ENCODE measurements at regions not wholly inside any gene's neighbourhood (a gene's known extent, or its start where the extent isn't known, plus 50 kb on each side); places are given as distances from the start of the nearest gene placed in this dataset.
A peak's percentile ranks its signal among the peaks of the same experiment; 100 is the strongest.

- peak; percentile 65 for TF ChIP-seq CTCF (IDR thresholded peaks at IDR 0.05)
- TF ChIP-seq, protein P1, sequence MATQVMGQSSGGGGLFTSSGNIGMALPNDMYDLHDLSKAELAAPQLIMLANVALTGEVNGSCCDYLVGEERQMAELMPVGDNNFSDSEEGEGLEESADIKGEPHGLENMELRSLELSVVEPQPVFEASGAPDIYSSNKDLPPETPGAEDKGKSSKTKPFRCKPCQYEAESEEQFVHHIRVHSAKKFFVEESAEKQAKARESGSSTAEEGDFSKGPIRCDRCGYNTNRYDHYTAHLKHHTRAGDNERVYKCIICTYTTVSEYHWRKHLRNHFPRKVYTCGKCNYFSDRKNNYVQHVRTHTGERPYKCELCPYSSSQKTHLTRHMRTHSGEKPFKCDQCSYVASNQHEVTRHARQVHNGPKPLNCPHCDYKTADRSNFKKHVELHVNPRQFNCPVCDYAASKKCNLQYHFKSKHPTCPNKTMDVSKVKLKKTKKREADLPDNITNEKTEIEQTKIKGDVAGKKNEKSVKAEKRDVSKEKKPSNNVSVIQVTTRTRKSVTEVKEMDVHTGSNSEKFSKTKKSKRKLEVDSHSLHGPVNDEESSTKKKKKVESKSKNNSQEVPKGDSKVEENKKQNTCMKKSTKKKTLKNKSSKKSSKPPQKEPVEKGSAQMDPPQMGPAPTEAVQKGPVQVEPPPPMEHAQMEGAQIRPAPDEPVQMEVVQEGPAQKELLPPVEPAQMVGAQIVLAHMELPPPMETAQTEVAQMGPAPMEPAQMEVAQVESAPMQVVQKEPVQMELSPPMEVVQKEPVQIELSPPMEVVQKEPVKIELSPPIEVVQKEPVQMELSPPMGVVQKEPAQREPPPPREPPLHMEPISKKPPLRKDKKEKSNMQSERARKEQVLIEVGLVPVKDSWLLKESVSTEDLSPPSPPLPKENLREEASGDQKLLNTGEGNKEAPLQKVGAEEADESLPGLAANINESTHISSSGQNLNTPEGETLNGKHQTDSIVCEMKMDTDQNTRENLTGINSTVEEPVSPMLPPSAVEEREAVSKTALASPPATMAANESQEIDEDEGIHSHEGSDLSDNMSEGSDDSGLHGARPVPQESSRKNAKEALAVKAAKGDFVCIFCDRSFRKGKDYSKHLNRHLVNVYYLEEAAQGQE (IDR thresholded peaks at IDR 0.05; ENCODE audit: insufficient read depth in 1 of 2, low read depth in 2 of 2, low read length in 1 of 2): no peak
- no peak for TF ChIP-seq POLR2AphosphoS5 (IDR thresholded peaks at IDR 0.05; ENCODE audit: low read depth, low read length)
These were observed 140.3 kb upstream of the PGRMC2 start for GRCh38 chr4:128427832-128428366.
